Testis (tissue), 2 donors: ENCODE measurements at regions not wholly inside any gene's neighbourhood (a gene's known extent, or its start where the extent isn't known, plus 50 kb on each side); places are given as distances from the start of the nearest gene placed in this dataset.

Experiments
- DNase-seq: peaks from one replicate; pipeline ENCODE4 v3.0.0-alpha.2; 2019
- H3K27ac ChIP-seq, 2 donors: fragments of 200-600 bp; sonication (generic); one replicate each; pipeline ENCODE4 v1.5.1; 2019
- H3K27me3 ChIP-seq: fragments of 200-600 bp; sonication (generic); one replicate; pipeline ENCODE4 v1.5.1; 2019
- H3K36me3 ChIP-seq: fragments of 200-600 bp; sonication (generic); one replicate; pipeline ENCODE4 v1.5.1; 2017; ENCODE audit warnings: low read depth; ENCODE audit errors: missing control alignments
- H3K4me1 ChIP-seq: fragments of 200-600 bp; sonication (generic); one replicate; pipeline ENCODE4 v1.5.1; 2019
- H3K4me3 ChIP-seq, 2 donors: fragments of 200-600 bp; sonication (generic); one replicate each; pipeline ENCODE4 v1.5.1; 2017 to 2019
- H3K9me3 ChIP-seq: fragments of 200-600 bp; sonication (generic); one replicate; pipeline ENCODE4 v1.5.1; 2017
- CTCF ChIP-seq, 3 experiments: fragments of 450-650 bp in 2 of 3; fragments of 200-600 bp in 1 of 3; sonication (generic) in 1 of 3; IDR thresholded peaks; one replicate each; pipeline ENCODE4 v1.5.1; 2016 to 2019; ENCODE audit warnings: antibody characterized with exemption in 3 of 3, mild to moderate bottlenecking in 2 of 3, moderate library complexity in 1 of 3
- POLR2A ChIP-seq: fragments of 450-650 bp; IDR thresholded peaks from one replicate; pipeline ENCODE4 v1.6.1; 2017; ENCODE audit warnings: antibody characterized with exemption, mild to moderate bottlenecking, moderate library complexity
- WGBS, 2 donors: methylation state at CpG; one replicate each; pipeline ENCODE4 v1.1.5; 2018; 5-methylcytosine and 5-hydroxymethylcytosine counted together
- intact Hi-C: fragments of 100-400 bp; cut with DNase I; formaldehyde crosslinking; loops from one replicate; pipeline ENCODE4 v1.15.1; 2023; ENCODE audit warnings: low total_unique reads

GRCh38 chr9:119736491-119737454 lies 367.5 kb upstream of the BRINP1 start:
- WGBS, 2 donors: 47% methylated on average over 13 of the region's 13 CpGs
- TF ChIP-seq CTCF (IDR thresholded peaks at IDR 0.05) (no peak), POLR2A (no peak)
- Histone ChIP-seq H3K27ac (no peak overlapping the region), H3K4me1 (no peaks in the 10 kb centered on the region), H3K36me3 (no peaks in the 10 kb centered on the region), H3K27me3 (no peaks in the 10 kb centered on the region), H3K9me3 (no peaks in the 10 kb centered on the region), H3K4me3 (no peak overlapping the region)
- intact Hi-C loops: no loop called here
- DNase-seq: no peak

- H3K9me3 ChIP-seq: no peaks in the 10 kb centered on the region
- no peak overlapping the region for H3K4me3 ChIP-seq
- no peak overlapping the region for H3K27ac ChIP-seq
- H3K4me1 ChIP-seq: no peaks in the 10 kb centered on the region
- TF ChIP-seq POLR2A (no peak), CTCF (IDR thresholded peaks at IDR 0.05) (no peak)
- WGBS, 2 donors: 67 to 70% methylated on average over 5 of the region's 5 CpGs
- H3K36me3 ChIP-seq: no peaks in the 10 kb centered on the region
- no peak for DNase-seq
- intact Hi-C loops: no loop called here
- H3K27me3 ChIP-seq: no peaks in the 10 kb centered on the region
These were observed 358.8 kb upstream of the BRINP1 start for GRCh38 chr9:119727988-119728387.

- WGBS, 2 donors: 87 to 90% methylated on average over 3 of the region's 3 CpGs
- Histone ChIP-seq H3K4me3 (no peak overlapping the region), H3K36me3 (no peaks in the 10 kb centered on the region), H3K27me3 (no peaks in the 10 kb centered on the region), H3K27ac (no peak overlapping the region), H3K4me1 (no peaks in the 10 kb centered on the region), H3K9me3 (no peaks in the 10 kb centered on the region)
- DNase-seq: no peak
- TF ChIP-seq CTCF (IDR thresholded peaks at IDR 0.05) (no peak), POLR2A (no peak)
- intact Hi-C loops: no loop called here
These were observed 356.8 kb upstream of the BRINP1 start for GRCh38 chr9:119726035-119726434.

DNA sequence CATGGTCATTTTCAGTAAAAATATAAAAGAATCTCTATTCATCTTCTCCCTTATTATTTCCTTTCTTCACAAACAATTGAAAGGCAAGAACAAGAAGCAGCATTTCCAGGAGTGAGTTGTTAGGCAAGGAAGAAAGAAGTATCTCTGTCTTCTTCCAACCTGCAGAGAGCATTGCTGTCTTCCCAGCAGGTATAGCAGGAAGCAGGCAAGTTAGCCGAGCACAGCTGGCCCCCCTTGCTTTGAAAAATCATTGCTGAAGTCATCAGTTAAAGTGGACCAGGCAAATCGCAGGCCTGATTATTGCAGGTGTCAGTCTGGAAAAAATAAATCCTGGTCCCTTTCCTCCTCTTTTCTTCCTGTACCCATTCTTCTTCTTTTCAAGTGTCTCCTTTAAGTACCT lies 353.1 kb upstream of the BRINP1 start:
- Histone ChIP-seq H3K4me3 (no peak overlapping the region), H3K27ac (no peak overlapping the region), H3K9me3 (no peaks in the 10 kb centered on the region), H3K27me3 (no peaks in the 10 kb centered on the region), H3K36me3 (no peaks in the 10 kb centered on the region), H3K4me1 (no peaks in the 10 kb centered on the region)
- no peak for DNase-seq
- intact Hi-C loops: no loop called here
- TF ChIP-seq CTCF (IDR thresholded peaks at IDR 0.05): no peak
- TF ChIP-seq POLR2A: no peak
- WGBS, 2 donors: 63 to 64% methylated on average over 2 of the region's 2 CpGs

GRCh38 chr9:119712325-119712724 lies 343.1 kb upstream of the BRINP1 start:
- no peaks in the 10 kb centered on the region for H3K9me3 ChIP-seq
- no peak overlapping the region for H3K4me3 ChIP-seq
- no peaks in the 10 kb centered on the region for H3K4me1 ChIP-seq
- no peaks in the 10 kb centered on the region for H3K27me3 ChIP-seq
- TF ChIP-seq POLR2A: no peak
- no peaks in the 10 kb centered on the region for H3K36me3 ChIP-seq
- no peak overlapping the region for H3K27ac ChIP-seq
- WGBS, 2 donors: 85 to 94% methylated on average over 1 of the region's 1 CpG
- no peak for DNase-seq
- intact Hi-C loops: no loop called here
